H9 (cell line): ENCODE measurements at regions not wholly inside any gene's neighbourhood (a gene's known extent, or its start where the extent isn't known, plus 50 kb on each side); places are given as distances from the start of the nearest gene placed in this dataset.

ENCODE experiments used
- DNase-seq: peaks from one replicate; pipeline ENCODE4 v3.0.0-alpha.2; 2017
- H2AFZ ChIP-seq: one replicate; pipeline ENCODE4 v1.6.1; 2013; ENCODE audit warnings: mild to moderate bottlenecking, low read length, control low read depth, moderate library complexity
- H2AK5ac ChIP-seq: 2 replicates; pipeline ENCODE4 v1.6.1; 2013; ENCODE audit warnings: low read length, control low read depth, mixed read lengths; ENCODE audit not compliant: insufficient read length
- H2BK120ac ChIP-seq: one replicate; pipeline ENCODE4 v1.6.1; 2013; ENCODE audit warnings: low read depth, mild to moderate bottlenecking, low read length, control low read depth, inconsistent platforms; ENCODE audit not compliant: poor library complexity, severe bottlenecking
- H2BK12ac ChIP-seq: 2 replicates; pipeline ENCODE4 v1.6.1; 2013; ENCODE audit warnings: low read length, control low read depth, mixed read lengths, low read depth; ENCODE audit not compliant: insufficient read length
- H2BK15ac ChIP-seq: 2 replicates; pipeline ENCODE4 v1.6.1; 2013; ENCODE audit warnings: low read depth, low read length, control low read depth
- H2BK20ac ChIP-seq: one replicate; pipeline ENCODE4 v1.6.1; 2013; ENCODE audit warnings: low read depth, mild to moderate bottlenecking, low read length, control low read depth, inconsistent platforms; ENCODE audit not compliant: poor library complexity, severe bottlenecking
- H2BK5ac ChIP-seq: 2 replicates; pipeline ENCODE4 v1.6.1; 2013; ENCODE audit warnings: low read length, control low read depth, mixed read lengths; ENCODE audit not compliant: insufficient read length
- H3K14ac ChIP-seq: 2 replicates; pipeline ENCODE4 v1.6.1; 2013; ENCODE audit warnings: low read length, control low read depth; ENCODE audit not compliant: insufficient read depth
- H3K18ac ChIP-seq: 2 replicates; pipeline ENCODE4 v1.6.1; 2013; ENCODE audit warnings: low read depth, mild to moderate bottlenecking, mixed read lengths, low read length, control low read depth; ENCODE audit not compliant: insufficient read length
- H3K23ac ChIP-seq: 2 replicates; pipeline ENCODE4 v1.6.1; 2013; ENCODE audit warnings: low read length, control low read depth, mixed read lengths, low read depth; ENCODE audit not compliant: insufficient read length
- H3K23me2 ChIP-seq: 2 replicates; pipeline ENCODE4 v1.6.1; 2013; ENCODE audit warnings: low read depth, mild to moderate bottlenecking, mixed read lengths, low read length, control low read depth; ENCODE audit not compliant: insufficient read length, poor library complexity, severe bottlenecking
- H3K27ac ChIP-seq: 2 replicates; pipeline ENCODE4 v1.5.1; 2013; ENCODE audit warnings: low read length, control low read depth, mixed read lengths, low read depth; ENCODE audit not compliant: insufficient read length
- H3K27me3 ChIP-seq: 2 replicates; pipeline ENCODE4 v1.6.1; 2013; ENCODE audit warnings: low read length, control low read depth, inconsistent platforms; ENCODE audit not compliant: insufficient read depth
- H3K4ac ChIP-seq: 2 replicates; pipeline ENCODE4 v1.6.1; 2013; ENCODE audit warnings: low read depth, mild to moderate bottlenecking, control low read depth, inconsistent platforms, low read length, moderate library complexity
- H3K4me1 ChIP-seq: 2 replicates; pipeline ENCODE4 v1.6.1; 2013; ENCODE audit warnings: low read length, control low read depth, inconsistent platforms; ENCODE audit not compliant: insufficient read depth
- H3K4me2 ChIP-seq: 2 replicates; pipeline ENCODE4 v1.6.1; 2013; ENCODE audit warnings: low read length, control low read depth, mixed read lengths; ENCODE audit not compliant: insufficient read length, insufficient read depth
- H3K56ac ChIP-seq: 2 replicates; pipeline ENCODE4 v1.6.1; 2013; ENCODE audit warnings: low read depth, mild to moderate bottlenecking, mixed read lengths, low read length, control low read depth; ENCODE audit not compliant: insufficient read length
- H3K79me1 ChIP-seq: 2 replicates; pipeline ENCODE4 v1.6.1; 2013; ENCODE audit warnings: low read depth, mild to moderate bottlenecking, moderate library complexity, low read length, control low read depth, inconsistent platforms; ENCODE audit not compliant: insufficient read depth, poor library complexity, severe bottlenecking
- H3K79me2 ChIP-seq: 2 replicates; pipeline ENCODE4 v1.6.1; 2013; ENCODE audit warnings: low read length, control low read depth, inconsistent platforms; ENCODE audit not compliant: insufficient read depth
- H3K9ac ChIP-seq: 2 replicates; pipeline ENCODE4 v1.6.1; 2013; ENCODE audit warnings: low read length, control low read depth, mixed read lengths; ENCODE audit not compliant: insufficient read length; ENCODE audit errors: extremely low read depth
- H3K9me3 ChIP-seq: one replicate; pipeline ENCODE4 v1.6.1; 2013; ENCODE audit warnings: low read depth, low read length, inconsistent platforms; ENCODE audit not compliant: control insufficient read depth
- H3T11ph ChIP-seq: one replicate; pipeline ENCODE4 v1.6.1; 2013; ENCODE audit warnings: mild to moderate bottlenecking, low read length, control low read depth, inconsistent platforms
- H4K20me1 ChIP-seq: one replicate; pipeline ENCODE4 v1.6.1; 2013; ENCODE audit not compliant: control insufficient read depth, insufficient read length, insufficient read depth
- H4K5ac ChIP-seq: 2 replicates; pipeline ENCODE4 v1.6.1; 2013; ENCODE audit warnings: low read depth, mild to moderate bottlenecking, mixed read lengths, low read length, control low read depth; ENCODE audit not compliant: insufficient read length
- H4K8ac ChIP-seq: replicated peaks from 2 replicates; pipeline ENCODE4 v1.6.1; 2013; ENCODE audit warnings: low read length, control low read depth, mixed read lengths, low read depth; ENCODE audit not compliant: insufficient read length
- H4K91ac ChIP-seq: 2 replicates; pipeline ENCODE4 v1.6.1; 2013; ENCODE audit warnings: low read depth, mild to moderate bottlenecking, moderate library complexity, mixed read lengths, low read length, control low read depth; ENCODE audit not compliant: insufficient read length
- H3K27ac Mint-ChIP-seq, 3 experiments: 2 replicates in 2 of 3; 3 replicates in 1 of 3; pipeline ENCODE4 v1.8.0; 2020 to 2021; ENCODE audit warnings: mixed read lengths in 3 of 3, mild to moderate bottlenecking in 1 of 3, moderate library complexity in 1 of 3
- H3K27me3 Mint-ChIP-seq: 2 replicates; pipeline ENCODE4 v1.8.0; 2021; ENCODE audit warnings: low read depth, mild to moderate bottlenecking, moderate library complexity, mixed read lengths
- H3K36me3 Mint-ChIP-seq, 3 experiments: 2 replicates in 2 of 3; 3 replicates in 1 of 3; pipeline ENCODE4 v1.8.0; 2020 to 2021; ENCODE audit warnings: low read depth in 3 of 3, mixed read lengths in 3 of 3; ENCODE audit not compliant: insufficient read depth in 1 of 3
- H3K4me1 Mint-ChIP-seq, 2 experiments: 2 replicates each; pipeline ENCODE4 v1.8.0; 2020; ENCODE audit warnings: mixed read lengths in 2 of 2
- H3K4me3 Mint-ChIP-seq, 2 experiments: 2 replicates in 1 of 2; 3 replicates in 1 of 2; pipeline ENCODE4 v1.8.0; 2020 to 2021; ENCODE audit warnings: mild to moderate bottlenecking in 2 of 2, mixed read lengths in 2 of 2, moderate library complexity in 1 of 2
- H3K9me3 Mint-ChIP-seq, 2 experiments: 2 replicates in 1 of 2; 3 replicates in 1 of 2; pipeline ENCODE4 v1.8.0; 2020; ENCODE audit warnings: mild to moderate bottlenecking in 2 of 2, mixed read lengths in 2 of 2, moderate library complexity in 1 of 2
- WGBS: extraction: QIAGEN DNeasy Blood & Tissue Kit; methylation state at CpG from one replicate; pipeline ENCODE4 v1.1.7; 2013; ENCODE audit warnings: missing lambda C conversion rate, low lambda C conversion rate, mixed read lengths; ENCODE audit not compliant: insufficient read length; ENCODE audit errors: extremely low coverage; 5-methylcytosine and 5-hydroxymethylcytosine counted together
- TF ChIP-seq, protein P1 (sequence below): fragments of 200-600 bp; sonication (generic); conservative IDR thresholded peaks from 3 replicates; pipeline ENCODE4 v1.8.0; 2021; ENCODE audit warnings: antibody characterized with exemption, mild to moderate bottlenecking

DNA sequence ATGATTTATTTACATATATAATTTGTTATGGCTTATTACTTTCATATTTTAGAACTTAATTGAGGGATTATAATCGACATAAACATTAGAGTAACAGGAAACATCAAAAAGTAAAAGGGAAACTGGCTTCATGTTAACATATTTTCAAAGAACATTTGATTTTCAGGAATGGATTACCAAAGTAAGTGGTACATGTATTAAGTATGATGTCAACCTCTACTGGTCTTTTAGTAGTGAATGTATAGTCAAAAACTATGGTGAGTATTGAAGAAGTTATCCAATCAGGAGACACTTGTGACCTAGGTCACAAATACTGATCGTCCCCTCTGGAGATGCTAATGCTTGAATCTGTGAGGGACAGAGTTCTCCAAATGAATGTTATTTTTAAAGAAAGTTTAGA is 768.9 kb upstream of the ADGRL4 start:
- no CpG with 5 or more reads among the region's 2 CpGs for WGBS
- H3K4me2 ChIP-seq = no peak overlapping the region
- no peaks in the 10 kb centered on the region for H3K4me1 Mint-ChIP-seq

More for the DNA sequence above, 768.9 kb upstream of the ADGRL4 start:
- no peak overlapping the region for H3T11ph ChIP-seq
- no peak overlapping the region for H3K4me3 Mint-ChIP-seq
- no peaks in the 10 kb centered on the region for H3K36me3 Mint-ChIP-seq
- H3K56ac ChIP-seq = no peak overlapping the region
- H3K27ac ChIP-seq = no peak overlapping the region
- H3K4me1 ChIP-seq = no peaks in the 10 kb centered on the region
- H3K79me1 ChIP-seq = no peaks in the 10 kb centered on the region
- no peak overlapping the region for H2AFZ ChIP-seq
- no peak overlapping the region for H3K14ac ChIP-seq
- no peaks in the 10 kb centered on the region for H3K27me3 ChIP-seq
- H3K27ac Mint-ChIP-seq = no peak overlapping the region
- no peaks in the 10 kb centered on the region for H3K27me3 Mint-ChIP-seq
- H2BK15ac ChIP-seq = no peak overlapping the region
- H2BK20ac ChIP-seq = no peak overlapping the region
- H3K79me2 ChIP-seq = no peaks in the 10 kb centered on the region
- no peak overlapping the region for H4K91ac ChIP-seq
- H2BK5ac ChIP-seq = no peak overlapping the region
- H4K8ac ChIP-seq = no peak overlapping the region
- H3K9ac ChIP-seq = no peak overlapping the region
- H3K18ac ChIP-seq = no peak overlapping the region
- no peak overlapping the region for H4K5ac ChIP-seq
- H3K9me3 Mint-ChIP-seq = no peaks in the 10 kb centered on the region
- no peak overlapping the region for H3K4ac ChIP-seq
- H2AK5ac ChIP-seq = no peak overlapping the region
- no peaks in the 10 kb centered on the region for H3K9me3 ChIP-seq
- DNase-seq = no peak
- H3K23ac ChIP-seq = no peak overlapping the region
- H3K23me2 ChIP-seq = no peaks in the 10 kb centered on the region
- TF ChIP-seq, protein P1, sequence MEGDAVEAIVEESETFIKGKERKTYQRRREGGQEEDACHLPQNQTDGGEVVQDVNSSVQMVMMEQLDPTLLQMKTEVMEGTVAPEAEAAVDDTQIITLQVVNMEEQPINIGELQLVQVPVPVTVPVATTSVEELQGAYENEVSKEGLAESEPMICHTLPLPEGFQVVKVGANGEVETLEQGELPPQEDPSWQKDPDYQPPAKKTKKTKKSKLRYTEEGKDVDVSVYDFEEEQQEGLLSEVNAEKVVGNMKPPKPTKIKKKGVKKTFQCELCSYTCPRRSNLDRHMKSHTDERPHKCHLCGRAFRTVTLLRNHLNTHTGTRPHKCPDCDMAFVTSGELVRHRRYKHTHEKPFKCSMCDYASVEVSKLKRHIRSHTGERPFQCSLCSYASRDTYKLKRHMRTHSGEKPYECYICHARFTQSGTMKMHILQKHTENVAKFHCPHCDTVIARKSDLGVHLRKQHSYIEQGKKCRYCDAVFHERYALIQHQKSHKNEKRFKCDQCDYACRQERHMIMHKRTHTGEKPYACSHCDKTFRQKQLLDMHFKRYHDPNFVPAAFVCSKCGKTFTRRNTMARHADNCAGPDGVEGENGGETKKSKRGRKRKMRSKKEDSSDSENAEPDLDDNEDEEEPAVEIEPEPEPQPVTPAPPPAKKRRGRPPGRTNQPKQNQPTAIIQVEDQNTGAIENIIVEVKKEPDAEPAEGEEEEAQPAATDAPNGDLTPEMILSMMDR = no peak
- no peak overlapping the region for H2BK12ac ChIP-seq
- H2BK120ac ChIP-seq = no peak overlapping the region
- no peaks in the 10 kb centered on the region for H4K20me1 ChIP-seq
